ENCODE measurements at regions not wholly inside any gene's neighbourhood (a gene's known extent, or its start where the extent isn't known, plus 50 kb on each side); places are given as distances from the start of the nearest gene placed in this dataset.

DNA sequence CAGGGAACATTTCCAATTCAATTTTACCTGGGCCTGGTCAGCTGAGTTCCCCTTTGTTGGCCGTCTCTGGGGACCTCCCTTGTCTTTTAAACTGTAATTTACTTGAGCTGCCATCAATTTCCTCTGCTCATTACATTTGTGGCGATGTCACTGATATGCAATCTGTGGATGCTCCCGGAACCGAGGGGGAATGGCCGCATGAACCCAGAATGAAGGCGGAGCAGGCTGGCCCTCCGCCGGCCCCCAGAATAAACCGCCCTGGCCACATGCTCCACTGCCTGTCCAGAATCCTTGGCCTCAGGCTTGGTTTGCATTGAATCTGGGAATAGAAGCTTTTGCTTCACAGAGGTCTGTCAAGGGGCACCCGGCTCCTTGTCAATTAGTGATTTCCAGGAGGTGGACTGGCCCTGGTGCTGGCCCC, 276.8 kb downstream of the TEX29 start:
- DNase-seq, result no peak

DNA sequence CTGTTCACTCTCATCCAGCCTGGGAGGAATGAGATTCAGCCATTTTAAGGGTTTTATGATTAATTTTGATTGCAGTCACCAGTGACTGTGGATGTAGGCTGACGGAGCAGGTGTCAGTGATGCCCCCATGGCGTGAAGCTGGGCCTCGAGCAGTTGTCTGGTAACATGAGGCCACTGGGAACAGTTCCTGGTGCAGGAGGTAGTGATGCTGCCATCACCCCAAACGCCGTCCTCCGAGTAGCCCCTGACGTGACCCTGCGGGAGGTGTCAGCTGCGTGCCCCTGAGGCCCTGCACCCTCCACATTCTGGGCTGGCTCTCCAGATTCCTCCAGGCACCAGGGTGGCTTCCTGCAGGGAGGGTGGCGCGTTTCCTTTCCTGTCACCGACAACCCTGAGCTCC, 277.2 kb downstream of the TEX29 start:
- no peak for DNase-seq

DNA sequence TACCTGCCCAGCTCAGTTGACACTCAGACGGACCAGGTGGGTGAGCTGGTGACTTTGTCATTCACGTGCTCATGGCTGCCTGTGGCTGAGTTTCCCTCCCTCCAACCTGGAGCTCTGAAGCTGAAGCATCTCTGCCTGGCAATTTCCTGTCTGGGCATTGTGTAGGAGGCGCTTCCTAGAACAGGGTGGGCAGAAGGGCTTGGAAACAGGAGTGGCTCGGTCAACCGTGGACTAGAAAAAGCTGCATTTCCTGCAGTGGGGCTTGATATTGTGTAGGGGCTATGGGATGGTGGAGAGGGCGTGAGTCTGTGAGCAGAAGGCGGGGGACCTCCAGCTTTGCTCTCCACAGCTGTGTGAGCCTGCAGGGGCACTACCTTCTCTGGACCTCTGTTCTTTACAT, 278.3 kb downstream of the TEX29 start:
- no peak for DNase-seq

- no peak for DNase-seq
Measured at GRCh38 chr13:111599791-111600190, 279.3 kb downstream of the TEX29 start.

GRCh38 chr13:111602874-111603273, 282.4 kb downstream of the TEX29 start:
- DNase-seq, result no peak

DNA sequence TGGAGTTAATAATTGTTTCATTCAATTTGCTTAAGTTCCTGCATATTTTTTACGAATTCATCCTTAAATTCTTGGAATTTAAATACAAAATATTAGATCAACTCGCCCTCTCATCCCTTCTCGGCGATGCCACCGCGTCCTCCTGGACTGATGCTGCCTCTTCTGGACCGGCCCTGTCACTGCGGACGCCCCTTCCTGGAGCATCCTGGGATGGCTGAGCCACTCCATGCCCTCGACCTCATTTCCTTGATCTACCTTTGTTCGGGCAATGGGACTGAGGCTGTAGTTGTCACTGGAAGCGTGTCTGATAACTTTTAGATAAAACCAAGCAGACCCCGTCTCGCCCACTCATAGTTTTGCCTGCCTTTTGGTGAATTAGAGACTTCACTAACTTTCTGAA, 283.7 kb downstream of the TEX29 start:
- DNase-seq, result no peak

GRCh38 chr13:111608556-111608955, 288.1 kb downstream of the TEX29 start:
- DNase-seq, result no peak

- DNase-seq, result no peak
Measured at GRCh38 chr13:111609631-111610030, 289.2 kb downstream of the TEX29 start.

- DNase-seq, result no peak
Measured at GRCh38 chr13:111610081-111610480, 289.6 kb downstream of the TEX29 start.

DNA sequence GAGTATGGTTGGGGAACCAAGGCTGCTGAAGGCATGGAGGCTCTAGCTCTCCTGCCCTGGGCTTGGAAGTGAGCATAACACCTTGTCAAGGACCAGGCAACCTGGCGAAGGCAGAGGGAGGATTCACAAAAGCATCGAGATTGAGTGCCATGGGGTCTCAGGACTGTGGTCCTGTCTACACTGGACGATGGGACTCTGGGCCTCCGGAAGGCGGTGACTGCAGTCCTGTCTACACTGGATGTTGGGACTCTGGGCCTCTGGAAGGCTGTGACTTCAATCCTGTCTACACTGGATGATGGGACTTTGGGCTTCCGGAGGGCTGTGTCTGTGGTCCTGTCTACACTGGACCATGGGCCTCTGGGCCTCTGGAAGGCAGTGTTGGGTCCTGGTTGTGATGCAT, 290.4 kb downstream of the TEX29 start:
- DNase-seq, result no peak

DNA sequence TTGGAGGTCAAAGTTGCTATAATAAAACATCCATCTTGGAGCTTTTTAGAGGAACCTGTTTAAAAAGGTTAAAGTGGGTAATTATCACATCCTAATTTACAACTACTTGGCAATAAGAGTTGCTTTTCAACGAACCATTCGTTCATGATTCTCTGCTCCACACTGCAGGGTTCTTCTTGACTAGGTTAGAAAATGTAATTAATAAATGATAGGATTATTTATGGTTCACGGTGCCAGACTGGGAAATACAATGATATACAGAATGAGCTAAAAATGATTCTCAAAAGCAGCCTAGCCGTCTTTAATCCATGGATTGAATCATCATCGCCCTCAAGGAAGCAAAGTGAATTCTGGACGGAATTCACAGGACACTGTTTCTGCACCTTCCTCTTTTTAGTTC, 291.2 kb downstream of the TEX29 start:
- DNase-seq, result no peak

- DNase-seq, result no peak
Measured at GRCh38 chr13:111612886-111613285, 292.4 kb downstream of the TEX29 start.

DNA sequence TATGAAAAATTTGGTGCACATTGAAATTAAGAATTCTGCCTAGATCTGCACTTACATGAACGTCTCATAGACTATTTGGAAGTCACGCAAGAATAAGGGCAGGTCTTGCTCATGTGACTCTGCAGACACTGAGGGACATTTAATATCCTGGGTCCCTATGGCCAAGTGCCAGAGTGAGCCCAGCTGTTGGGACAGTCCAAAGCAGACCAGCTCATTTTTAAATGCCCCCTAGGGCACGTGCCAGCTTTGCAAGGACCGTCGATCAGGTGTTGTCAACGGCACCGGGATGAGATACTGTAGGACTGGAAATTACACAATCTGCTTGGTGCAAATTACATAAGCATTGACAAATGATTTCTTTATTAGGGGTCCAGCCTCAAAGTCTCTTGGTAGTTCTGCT, 293.6 kb downstream of the TEX29 start:
- DNase-seq, result no peak

DNA sequence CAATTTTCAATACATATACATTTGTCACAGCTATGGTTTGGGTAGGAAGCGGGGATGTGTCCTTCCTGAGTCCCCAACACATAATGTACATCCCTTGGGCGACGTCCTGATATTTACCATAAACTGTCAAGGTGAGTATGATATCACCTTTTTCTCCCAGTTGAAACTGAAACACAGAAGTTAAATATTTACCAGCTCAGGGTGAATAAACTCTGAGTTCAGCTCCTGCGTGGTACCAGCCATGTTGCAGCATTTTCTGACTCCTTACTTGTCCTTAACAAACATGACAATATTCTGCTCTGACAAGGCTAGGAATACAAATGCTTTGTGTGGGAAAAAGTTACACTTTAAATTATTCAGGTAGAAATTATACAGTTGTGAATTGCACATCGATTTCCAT, 294.2 kb downstream of the TEX29 start:
- DNase-seq, result no peak

DNA sequence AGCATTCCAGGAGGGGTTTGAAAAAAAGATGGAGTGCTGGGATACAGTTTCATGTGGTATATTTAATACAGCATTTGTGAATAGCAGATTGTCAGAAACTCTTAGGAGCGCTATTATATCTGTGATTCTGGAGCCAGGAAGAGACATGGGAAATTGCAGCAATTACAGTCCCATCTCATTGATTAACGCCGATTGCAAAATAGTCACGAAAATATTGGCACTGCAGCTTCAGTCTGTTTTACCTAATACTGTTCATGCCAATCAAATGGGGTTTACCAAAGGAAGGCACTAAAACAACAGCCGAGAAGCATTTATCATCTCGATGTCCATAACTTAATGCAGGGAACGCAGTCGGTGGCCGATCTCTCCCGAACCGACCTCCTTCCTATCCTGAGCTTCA, 295.8 kb downstream of the TEX29 start:
- no peak for DNase-seq

DNA sequence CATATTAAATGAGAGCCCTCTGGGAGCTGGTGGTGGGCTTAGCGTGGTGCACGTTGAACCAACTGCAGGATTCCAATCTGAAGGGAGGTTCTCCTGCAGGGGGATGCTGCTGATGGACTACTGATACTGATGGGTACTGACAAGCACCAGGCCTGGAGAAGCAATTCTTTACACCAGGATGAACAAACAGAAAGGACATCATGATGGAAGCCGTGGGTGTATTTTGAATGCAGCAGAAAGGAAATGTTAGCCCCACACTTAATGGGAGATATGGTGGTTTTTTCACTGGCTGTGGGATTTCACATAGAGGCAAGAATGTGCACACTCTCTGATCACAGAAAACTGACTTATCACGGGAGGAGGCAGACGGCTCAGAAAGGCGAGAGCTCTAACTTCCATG, 299.7 kb downstream of the TEX29 start:
- no peak for DNase-seq

- DNase-seq, result no peak
Measured at GRCh38 chr13:111620586-111620985, 300.1 kb downstream of the TEX29 start.

- DNase-seq, result no peak
Measured at GRCh38 chr13:111621164-111621563, 300.7 kb downstream of the TEX29 start.

DNA sequence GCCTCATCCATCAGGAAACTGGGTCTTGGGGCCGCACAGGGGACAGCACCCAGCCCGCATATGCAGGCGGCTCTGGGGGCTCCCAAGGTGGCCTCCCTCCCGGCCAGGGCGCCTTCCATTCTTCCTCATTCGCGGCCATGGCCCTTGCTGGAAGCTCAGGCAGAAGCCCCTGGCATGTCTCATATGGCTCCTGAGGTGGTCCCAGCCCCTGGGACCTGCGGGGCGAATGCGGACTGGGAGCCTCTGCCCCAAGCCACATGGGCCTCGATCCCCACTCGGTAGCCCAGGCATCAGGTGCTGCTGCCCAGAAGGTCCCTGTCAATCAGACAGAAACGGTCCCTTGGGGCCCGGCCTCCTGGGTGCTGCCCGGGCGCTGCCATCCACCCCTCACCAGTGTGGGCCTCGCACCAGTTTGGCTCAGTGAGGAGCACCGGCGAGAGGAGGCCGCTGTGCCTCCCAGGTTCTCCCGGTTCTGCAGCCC, 301.6 kb downstream of the TEX29 start:
- no peak for DNase-seq

GRCh38 chr13:111623208-111623607, 302.8 kb downstream of the TEX29 start:
- DNase-seq, result no peak

DNA sequence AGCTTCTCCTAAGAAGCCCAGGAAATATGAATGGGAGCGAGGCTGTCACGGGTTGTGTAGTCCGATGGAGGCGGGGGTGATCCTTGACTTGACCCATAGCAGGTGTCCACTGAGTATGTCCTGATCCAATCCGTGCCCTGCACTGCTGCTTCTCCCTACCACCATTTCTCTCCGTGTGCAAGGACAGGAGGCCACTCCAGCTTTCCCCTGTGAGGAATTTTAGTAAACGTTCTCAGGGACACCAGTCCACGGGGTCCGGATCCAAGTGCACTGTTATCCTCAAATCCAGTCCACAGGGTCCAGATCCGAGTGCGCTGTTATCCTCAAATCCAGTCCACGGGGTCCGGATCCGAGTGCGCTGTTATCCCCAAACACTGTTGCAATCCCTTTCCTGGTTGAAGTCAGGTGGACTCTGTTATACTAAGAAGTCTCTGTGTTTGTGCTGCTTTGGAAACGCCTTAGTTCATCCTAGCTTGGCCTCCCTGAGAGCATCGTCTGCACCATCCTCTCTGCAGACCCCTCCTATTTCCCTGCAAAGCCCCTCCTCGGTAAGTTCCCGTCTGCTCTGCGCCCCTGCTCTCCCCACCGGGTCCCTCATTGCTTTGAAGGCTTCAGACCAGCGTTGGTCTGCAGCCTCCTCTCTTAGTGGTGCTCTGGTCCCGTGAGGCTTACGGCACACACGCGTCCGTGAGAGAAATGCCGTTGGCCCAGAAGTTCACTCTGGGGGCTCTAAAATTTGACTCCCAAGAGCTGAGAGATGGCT, 303.5 kb downstream of the TEX29 start:
- DNase-seq, result no peak

DNA sequence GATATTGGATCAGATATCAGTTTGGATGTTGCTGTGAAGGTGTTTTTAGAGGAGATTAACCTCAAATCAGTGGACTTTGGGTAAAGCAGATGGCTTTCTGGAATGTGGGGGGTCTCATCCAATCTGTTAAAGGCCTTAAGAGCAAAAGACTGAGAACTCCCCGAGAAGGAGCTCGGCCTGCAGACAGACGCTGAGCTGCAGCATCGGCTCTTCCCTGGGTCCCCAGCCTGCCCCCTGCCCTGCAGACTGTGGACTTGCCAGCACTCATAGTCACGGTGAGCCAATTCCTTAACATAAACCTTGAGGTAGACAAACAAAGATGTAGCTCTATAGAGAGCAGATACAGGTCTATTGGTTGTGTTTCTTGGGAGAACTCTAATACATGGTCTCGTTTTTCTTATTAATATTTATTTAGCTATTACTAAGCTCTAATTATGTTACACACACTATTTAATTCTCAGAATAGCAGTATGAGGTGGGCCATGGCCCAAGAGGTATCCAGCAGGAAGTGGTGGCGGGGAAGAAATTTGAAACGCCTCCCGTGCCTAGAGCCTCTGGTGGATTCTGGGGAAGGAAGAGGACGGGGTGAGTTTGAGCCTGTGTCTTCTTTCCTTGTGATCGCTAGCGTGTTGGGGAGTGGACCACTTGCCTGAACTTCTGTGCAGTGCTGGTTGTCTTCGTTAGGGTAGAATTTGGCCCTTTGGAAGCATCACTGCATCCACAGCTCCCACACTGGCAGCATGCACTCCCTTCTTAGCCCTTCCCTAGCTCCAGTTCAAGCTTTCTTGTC, 305.3 kb downstream of the TEX29 start:
- no peak for DNase-seq

- DNase-seq, result no peak
Measured at GRCh38 chr13:111626371-111627305, 306.2 kb downstream of the TEX29 start.

All from CD4-positive, alpha-beta T cell treated with Interleukin-21 for 1 hour (primary cell).